Vagina (tissue), 2 donors: ENCODE measurements at regions not wholly inside any gene's neighbourhood (a gene's known extent, or its start where the extent isn't known, plus 50 kb on each side); places are given as distances from the start of the nearest gene placed in this dataset.

ENCODE experiments used
- DNase-seq, 2 donors: peaks; one replicate each; pipeline ENCODE4 v3.0.0-alpha.2; 2017; ENCODE audit errors: extremely low spot score in 2 of 2
- H3K27ac ChIP-seq: fragments of 200-600 bp; sonication (generic); one replicate; pipeline ENCODE4 v1.5.1; 2019
- H3K27me3 ChIP-seq: fragments of 200-600 bp; sonication (generic); one replicate; pipeline ENCODE4 v1.5.1; 2019
- H3K36me3 ChIP-seq, 2 donors: fragments of 200-600 bp; sonication (generic); one replicate each; pipeline ENCODE4 v1.5.1; 2017 to 2019
- H3K4me1 ChIP-seq: fragments of 200-600 bp; sonication (generic); one replicate; pipeline ENCODE4 v1.5.1; 2019
- H3K4me3 ChIP-seq, 2 donors: fragments of 200-600 bp; sonication (generic); 1 replicate in 1 of 2; 2 replicates in 1 of 2; pipeline ENCODE4 v1.5.1; 2016 to 2019
- H3K9me3 ChIP-seq: fragments of 200-600 bp; sonication (generic); one replicate; pipeline ENCODE4 v1.5.1; 2019
- POLR2A ChIP-seq, 2 donors: fragments of 450-650 bp; IDR thresholded peaks; one replicate each; pipeline ENCODE4 v1.6.1; 2017; ENCODE audit warnings: antibody characterized with exemption in 2 of 2, mild to moderate bottlenecking in 2 of 2, moderate library complexity in 2 of 2
- POLR2AphosphoS5 ChIP-seq, 2 donors: sonication (generic); formaldehyde crosslinking; IDR thresholded peaks; one replicate each; pipeline ENCODE4 v1.9.0; 2017; ENCODE audit warnings: antibody characterized with exemption in 2 of 2, mild to moderate bottlenecking in 2 of 2, low read depth in 1 of 2; ENCODE audit not compliant: insufficient read depth in 1 of 2
- intact Hi-C: fragments of 100-400 bp; cut with DNase I; formaldehyde crosslinking; loops from one replicate; pipeline ENCODE4 v1.15.1; 2023
- TF ChIP-seq, protein P1 (sequence below), 3 experiments: fragments of 450-650 bp in 2 of 3; fragments of 200-600 bp in 1 of 3; sonication (generic) in 1 of 3; IDR thresholded peaks; one replicate each; pipeline ENCODE4 v1.5.1; 2017 to 2019; ENCODE audit warnings: antibody characterized with exemption in 3 of 3, mild to moderate bottlenecking in 2 of 3, moderate library complexity in 2 of 3

DNA sequence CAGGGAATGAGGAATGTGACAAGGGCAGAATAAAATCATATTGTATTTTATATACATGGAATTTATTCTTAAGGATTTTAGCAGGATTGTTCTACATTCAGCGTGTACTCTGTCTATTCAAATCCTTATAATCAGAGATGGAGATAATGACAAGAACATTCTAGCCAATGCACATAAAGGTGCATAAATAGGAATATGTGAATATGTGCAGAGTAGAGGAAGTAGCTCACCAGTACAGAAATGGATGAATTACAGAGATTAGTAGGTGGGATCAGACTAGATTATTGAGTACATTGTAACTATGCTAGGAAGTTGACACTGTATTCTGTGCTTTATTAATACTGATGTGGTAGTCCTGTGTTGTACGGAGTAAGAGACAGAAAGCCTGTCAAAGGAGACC lies 1308.8 kb downstream of the FAM181B start:
- Histone ChIP-seq H3K36me3 (no peaks in the 10 kb centered on the region), H3K4me1 (no peaks in the 10 kb centered on the region), H3K27ac (no peak overlapping the region), H3K4me3 (no peak overlapping the region), H3K27me3 (no peaks in the 10 kb centered on the region), H3K9me3 (no peaks in the 10 kb centered on the region)
- intact Hi-C loops: no loop called here
- no peak for DNase-seq
- TF ChIP-seq, protein P1, sequence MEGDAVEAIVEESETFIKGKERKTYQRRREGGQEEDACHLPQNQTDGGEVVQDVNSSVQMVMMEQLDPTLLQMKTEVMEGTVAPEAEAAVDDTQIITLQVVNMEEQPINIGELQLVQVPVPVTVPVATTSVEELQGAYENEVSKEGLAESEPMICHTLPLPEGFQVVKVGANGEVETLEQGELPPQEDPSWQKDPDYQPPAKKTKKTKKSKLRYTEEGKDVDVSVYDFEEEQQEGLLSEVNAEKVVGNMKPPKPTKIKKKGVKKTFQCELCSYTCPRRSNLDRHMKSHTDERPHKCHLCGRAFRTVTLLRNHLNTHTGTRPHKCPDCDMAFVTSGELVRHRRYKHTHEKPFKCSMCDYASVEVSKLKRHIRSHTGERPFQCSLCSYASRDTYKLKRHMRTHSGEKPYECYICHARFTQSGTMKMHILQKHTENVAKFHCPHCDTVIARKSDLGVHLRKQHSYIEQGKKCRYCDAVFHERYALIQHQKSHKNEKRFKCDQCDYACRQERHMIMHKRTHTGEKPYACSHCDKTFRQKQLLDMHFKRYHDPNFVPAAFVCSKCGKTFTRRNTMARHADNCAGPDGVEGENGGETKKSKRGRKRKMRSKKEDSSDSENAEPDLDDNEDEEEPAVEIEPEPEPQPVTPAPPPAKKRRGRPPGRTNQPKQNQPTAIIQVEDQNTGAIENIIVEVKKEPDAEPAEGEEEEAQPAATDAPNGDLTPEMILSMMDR (IDR thresholded peaks at IDR 0.05): no peak
- TF ChIP-seq POLR2A (IDR thresholded peaks at IDR 0.05) (no peak), POLR2AphosphoS5 (IDR thresholded peaks at IDR 0.05; ENCODE audit: insufficient read depth in 1 of 2, low read depth in 1 of 2) (no peak)

DNA sequence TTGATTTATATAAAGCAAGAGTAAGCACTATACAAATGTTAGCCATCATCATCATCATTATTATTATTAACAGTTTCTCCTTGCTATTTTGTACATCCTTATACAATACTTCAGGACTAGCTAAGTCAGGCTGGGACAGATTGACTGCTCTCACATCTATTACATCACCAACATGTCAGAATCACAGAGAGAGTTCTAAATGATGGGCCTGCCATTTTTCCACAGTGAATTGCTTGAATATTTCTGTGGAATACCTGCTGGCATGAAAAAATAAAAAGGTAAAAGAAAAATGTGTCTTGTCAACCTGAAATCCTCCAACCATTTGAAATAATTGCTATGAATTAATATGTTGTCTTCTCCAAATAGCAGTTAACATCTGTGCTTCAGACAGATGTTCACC lies 1311.3 kb downstream of the FAM181B start:
- H3K27me3 ChIP-seq: no peaks in the 10 kb centered on the region
- TF ChIP-seq POLR2A (IDR thresholded peaks at IDR 0.05): no peak
- TF ChIP-seq, protein P1 (IDR thresholded peaks at IDR 0.05): no peak
- H3K27ac ChIP-seq: no peak overlapping the region
- H3K4me1 ChIP-seq: no peaks in the 10 kb centered on the region
- no peak for DNase-seq
- H3K36me3 ChIP-seq: no peaks in the 10 kb centered on the region
- intact Hi-C loops: no loop called here
- no peak overlapping the region for H3K4me3 ChIP-seq
- no peaks in the 10 kb centered on the region for H3K9me3 ChIP-seq

DNA sequence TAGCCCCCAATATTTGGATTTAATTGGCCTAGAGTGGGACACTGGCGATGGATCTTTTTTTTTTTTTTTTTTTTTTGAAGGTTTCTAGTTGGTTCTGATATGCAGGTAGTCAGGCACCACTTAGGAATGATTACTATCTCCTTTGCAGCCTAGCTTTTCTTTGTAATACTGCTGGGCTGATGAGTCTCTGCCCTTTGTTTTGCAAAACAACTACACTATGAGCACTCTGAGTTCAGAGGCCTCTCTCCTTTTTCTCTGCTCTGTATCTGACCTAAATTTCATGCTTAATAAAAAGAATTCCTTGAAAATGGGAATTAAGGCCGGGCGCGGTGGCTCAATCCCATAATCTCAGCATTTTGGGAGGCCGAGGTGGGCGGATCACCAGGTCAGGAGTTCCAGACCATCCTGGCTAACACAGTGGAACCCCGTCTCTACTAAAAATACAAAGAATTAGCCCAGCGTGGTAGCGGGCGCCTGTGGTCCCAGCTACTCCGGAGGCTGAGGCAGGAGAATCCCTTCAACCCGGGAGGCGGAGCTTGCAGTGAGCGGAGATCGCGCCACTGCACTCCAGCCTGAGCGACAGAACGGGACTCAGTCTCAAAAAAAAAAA lies 1312.3 kb downstream of the FAM181B start:
- Histone ChIP-seq H3K9me3 (no peaks in the 10 kb centered on the region), H3K27me3 (no peaks in the 10 kb centered on the region), H3K4me3 (no peak overlapping the region), H3K4me1 (no peaks in the 10 kb centered on the region), H3K36me3 (no peaks in the 10 kb centered on the region), H3K27ac (no peak overlapping the region)
- TF ChIP-seq, protein P1 (IDR thresholded peaks at IDR 0.05): no peak
- TF ChIP-seq POLR2AphosphoS5 (IDR thresholded peaks at IDR 0.05; ENCODE audit: insufficient read depth in 1 of 2, low read depth in 1 of 2): no peak
- TF ChIP-seq POLR2A (IDR thresholded peaks at IDR 0.05): no peak
- intact Hi-C loops: no loop called here
- no peak for DNase-seq

DNA sequence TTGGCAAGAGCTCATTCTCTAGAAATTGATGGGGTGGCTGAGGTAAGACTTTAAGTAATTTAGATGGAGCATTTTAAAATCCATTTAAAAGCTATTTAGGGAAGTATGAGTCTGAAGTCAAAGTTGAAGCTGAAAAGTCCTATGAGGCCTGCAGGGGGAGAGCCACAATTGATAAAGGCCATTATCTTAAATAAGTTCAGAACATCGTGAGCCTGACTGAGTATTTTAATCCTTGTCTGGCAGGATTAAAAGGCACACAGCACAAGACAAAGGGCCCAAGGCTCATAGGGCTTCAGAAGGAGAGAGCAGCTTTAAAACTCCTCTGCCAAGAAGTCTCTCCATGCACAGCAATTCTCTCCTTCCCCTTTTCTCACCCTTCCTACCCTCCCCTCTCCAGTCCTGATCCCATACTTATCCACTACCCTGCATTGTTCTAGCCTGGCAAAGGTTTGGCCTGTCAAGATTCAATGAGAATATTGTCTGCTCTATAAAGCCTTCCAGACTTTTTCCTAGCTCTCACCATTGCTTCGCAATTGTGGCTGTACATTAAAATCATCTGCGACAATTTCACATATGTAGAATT lies 1312.9 kb downstream of the FAM181B start:
- Histone ChIP-seq H3K4me3 (no peak overlapping the region), H3K27me3 (no peaks in the 10 kb centered on the region), H3K27ac (no peak overlapping the region), H3K9me3 (no peaks in the 10 kb centered on the region), H3K4me1 (no peaks in the 10 kb centered on the region), H3K36me3 (no peaks in the 10 kb centered on the region)
- intact Hi-C loops: no loop called here
- TF ChIP-seq, protein P1 (IDR thresholded peaks at IDR 0.05): no peak
- TF ChIP-seq POLR2AphosphoS5 (IDR thresholded peaks at IDR 0.05; ENCODE audit: insufficient read depth in 1 of 2, low read depth in 1 of 2): no peak
- TF ChIP-seq POLR2A (IDR thresholded peaks at IDR 0.05): no peak
- DNase-seq: no peak

DNA sequence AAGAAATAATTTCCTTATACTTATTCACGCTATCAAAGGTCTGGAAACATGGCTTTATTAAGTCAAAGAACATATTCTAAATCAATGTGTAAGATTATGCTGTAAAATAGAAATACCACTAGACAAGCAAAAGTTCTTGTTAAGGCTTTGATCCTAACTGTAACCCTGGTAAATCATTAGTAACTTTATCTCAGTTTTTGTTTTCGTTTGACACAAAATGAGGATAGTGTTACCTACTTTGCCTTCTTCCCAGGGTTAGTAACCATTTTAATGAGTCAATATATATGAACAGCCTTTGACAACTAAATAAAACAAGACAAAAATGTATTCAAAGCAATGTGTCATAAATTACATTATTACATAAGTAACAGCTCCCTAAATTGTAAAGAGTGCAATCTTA lies 1336.3 kb downstream of the FAM181B start:
- intact Hi-C loops: no loop called here
- H3K4me1 ChIP-seq: no peaks in the 10 kb centered on the region
- no peaks in the 10 kb centered on the region for H3K27me3 ChIP-seq
- no peak for DNase-seq
- no peak overlapping the region for H3K27ac ChIP-seq
- no peak for TF ChIP-seq POLR2A (IDR thresholded peaks at IDR 0.05)
- TF ChIP-seq, protein P1 (IDR thresholded peaks at IDR 0.05): no peak
- no peak for TF ChIP-seq POLR2AphosphoS5 (IDR thresholded peaks at IDR 0.05; ENCODE audit: insufficient read depth in 1 of 2, low read depth in 1 of 2)
- no peaks in the 10 kb centered on the region for H3K36me3 ChIP-seq
- H3K9me3 ChIP-seq: no peaks in the 10 kb centered on the region
- no peak overlapping the region for H3K4me3 ChIP-seq
